ENCODE measurements at regions not wholly inside any gene's neighbourhood (a gene's known extent, or its start where the extent isn't known, plus 50 kb on each side); places are given as distances from the start of the nearest gene placed in this dataset.

- DNase-seq (ENCODE audit: low spot score), result no peak
Observed at GRCh38 chr22:47565607-47566006, 803.2 kb downstream of the TBC1D22A start.

- no peak for DNase-seq (ENCODE audit: low spot score)
Observed at GRCh38 chr22:47564651-47565434, 802.4 kb downstream of the TBC1D22A start.

GRCh38 chr22:47564158-47564450 lies 801.7 kb downstream of the TBC1D22A start:
- no peak for DNase-seq (ENCODE audit: low spot score)

- DNase-seq (ENCODE audit: low spot score), result no peak
Observed at GRCh38 chr22:47563406-47564157, 801.1 kb downstream of the TBC1D22A start.

GRCh38 chr22:47561766-47562165 lies 799.3 kb downstream of the TBC1D22A start:
- no peak for DNase-seq (ENCODE audit: low spot score)

GRCh38 chr22:47561115-47561675 lies 798.7 kb downstream of the TBC1D22A start:
- no peak for DNase-seq (ENCODE audit: low spot score)

- no peak for DNase-seq (ENCODE audit: low spot score)
Observed at GRCh38 chr22:47558828-47559700, 796.6 kb downstream of the TBC1D22A start.

GRCh38 chr22:47556473-47556872 lies 794.0 kb downstream of the TBC1D22A start:
- no peak for DNase-seq (ENCODE audit: low spot score)

GRCh38 chr22:47553436-47553835 lies 791.0 kb downstream of the TBC1D22A start:
- DNase-seq (ENCODE audit: low spot score), result no peak

- DNase-seq (ENCODE audit: low spot score), result no peak
Observed at GRCh38 chr22:47552541-47553205, 790.2 kb downstream of the TBC1D22A start.

- no peak for DNase-seq (ENCODE audit: low spot score)
Observed at GRCh38 chr22:47552024-47552423, 789.6 kb downstream of the TBC1D22A start.

GRCh38 chr22:47551431-47551775 lies 789.0 kb downstream of the TBC1D22A start:
- no peak for DNase-seq (ENCODE audit: low spot score)

GRCh38 chr22:47550524-47551430 lies 788.3 kb downstream of the TBC1D22A start:
- DNase-seq (ENCODE audit: low spot score), result no peak

- DNase-seq (ENCODE audit: low spot score), result no peak
Observed at GRCh38 chr22:47549741-47550340, 787.4 kb downstream of the TBC1D22A start.

GRCh38 chr22:47548953-47549740 lies 786.7 kb downstream of the TBC1D22A start:
- no peak for DNase-seq (ENCODE audit: low spot score)

- DNase-seq (ENCODE audit: low spot score), result no peak
Observed at GRCh38 chr22:47547881-47548650, 785.6 kb downstream of the TBC1D22A start.

- no peak for DNase-seq (ENCODE audit: low spot score)
Observed at GRCh38 chr22:47547239-47547661, 784.8 kb downstream of the TBC1D22A start.

- no peak for DNase-seq (ENCODE audit: low spot score)
Observed at GRCh38 chr22:47544696-47545095, 782.2 kb downstream of the TBC1D22A start.

- no peak for DNase-seq (ENCODE audit: low spot score)
Observed at GRCh38 chr22:47543447-47543846, 781.0 kb downstream of the TBC1D22A start.

Measured in iPS-NIHi11 (cell line).